ENCODE measurements at regions not wholly inside any gene's neighbourhood (a gene's known extent, or its start where the extent isn't known, plus 50 kb on each side); places are given as distances from the start of the nearest gene placed in this dataset.

GRCh38 chr2:126219081-126219480, 436.9 kb upstream of the GYPC start:
- Histone ChIP-seq H3K4me1 (ENCODE audit: control insufficient read depth in 2 of 2, insufficient read depth in 2 of 2, low read length in 2 of 2) (no peaks in the 10 kb centered on the region), H3K27ac (ENCODE audit: low read length in 2 of 2) (no peak overlapping the region), H3K4me2 (replicated peaks; ENCODE audit: low read depth, low read length, poor library complexity, severe bottlenecking) (no peak overlapping the region), H4K20me1 (ENCODE audit: control insufficient read depth, insufficient read depth, low read length, poor library complexity, severe bottlenecking) (no peaks in the 10 kb centered on the region), H3K9ac (ENCODE audit: low read length) (no peak overlapping the region), H3K9me3 (ENCODE audit: control extremely low read depth in 1 of 3, control insufficient read depth in 2 of 3, insufficient read depth in 1 of 3, low read length in 2 of 3) (peaks cover 0 to 5% (median 0%) of the 10 kb centered on the region in 3 donors), H3K27me3 (replicated peaks in 1 of 4; ENCODE audit: control extremely low read depth in 1 of 4, control insufficient read depth in 3 of 4, insufficient read depth in 4 of 4, low read length in 3 of 4) (no peaks in the 10 kb centered on the region), H3K79me2 (ENCODE audit: control insufficient read depth, insufficient read depth, low read length) (no peaks in the 10 kb centered on the region), H3K4me3 (ENCODE audit: control extremely low read depth in 1 of 5, extremely low read depth in 1 of 5, insufficient read depth in 1 of 5, low read depth in 2 of 5, low read length in 4 of 5) (no peak overlapping the region), H3K36me3 (replicated peaks in 1 of 2; ENCODE audit: control extremely low read depth in 1 of 2, control insufficient read depth in 1 of 2, extremely low read depth in 1 of 2, insufficient read depth in 2 of 2, low read length in 1 of 2) (no peaks in the 10 kb centered on the region), H2AFZ (ENCODE audit: insufficient read depth, low read depth, low read length, poor library complexity, severe bottlenecking) (no peak overlapping the region)
- ChIA-PET POLR2A (no interaction called here), CTCF (no interaction called here)
- Mint-ChIP-seq H3K9me3 (ENCODE audit: insufficient read depth) (no peaks in the 10 kb centered on the region), H3K27ac (no peak overlapping the region), H3K4me1 (no peaks in the 10 kb centered on the region), H3K27me3 (no peaks in the 10 kb centered on the region), H3K4me3 (no peak overlapping the region)
- no peak for ATAC-seq (ENCODE audit: low read depth)
- TF ChIP-seq EZH2 (IDR thresholded peaks at IDR 0.05; ENCODE audit: borderline replicate concordance, insufficient read depth, low read depth, low read length, poor library complexity, severe bottlenecking) (no peak), CTCF (IDR thresholded peaks at IDR 0.05) (no peak)
- 96% methylated on average over 3 of the region's 4 CpGs for WGBS (ENCODE audit: insufficient coverage)
- intact Hi-C loops (cut with micrococcal nuclease), result no loop called here
- DNase-seq, result no peak

GRCh38 chr2:126220331-126220730, 435.6 kb upstream of the GYPC start:
- intact Hi-C loops (cut with micrococcal nuclease), result no loop called here
- H3K4me1 ChIP-seq (ENCODE audit: control insufficient read depth in 2 of 2, insufficient read depth in 2 of 2, low read length in 2 of 2), result no peaks in the 10 kb centered on the region
- H3K4me2 ChIP-seq (replicated peaks; ENCODE audit: low read depth, low read length, poor library complexity, severe bottlenecking), result no peak overlapping the region
- POLR2A ChIA-PET, result no interaction called here
- no peak overlapping the region for H3K4me3 Mint-ChIP-seq
- no peak overlapping the region for H3K9ac ChIP-seq (ENCODE audit: low read length)
- DNase-seq, result no peak
- no peak for ATAC-seq (ENCODE audit: low read depth)
- H3K4me1 Mint-ChIP-seq, result no peaks in the 10 kb centered on the region
- H3K27me3 Mint-ChIP-seq, result no peaks in the 10 kb centered on the region
- H3K36me3 ChIP-seq (replicated peaks in 1 of 2; ENCODE audit: control extremely low read depth in 1 of 2, control insufficient read depth in 1 of 2, extremely low read depth in 1 of 2, insufficient read depth in 2 of 2, low read length in 1 of 2), result no peaks in the 10 kb centered on the region
- peaks cover 0 to 5% (median 0%) of the 10 kb centered on the region in 3 donors for H3K9me3 ChIP-seq (ENCODE audit: control extremely low read depth in 1 of 3, control insufficient read depth in 2 of 3, insufficient read depth in 1 of 3, low read length in 2 of 3)
- TF ChIP-seq CTCF (IDR thresholded peaks at IDR 0.05) (no peak), EZH2 (IDR thresholded peaks at IDR 0.05; ENCODE audit: borderline replicate concordance, insufficient read depth, low read depth, low read length, poor library complexity, severe bottlenecking) (no peak)
- H3K27ac ChIP-seq (ENCODE audit: low read length in 2 of 2), result no peak overlapping the region
- CTCF ChIA-PET, result interaction anchor here (0.7 kb wide), 1 partner anchor 147 kb away, joined by 3 read pairs; no protein-coding TSS in a partner anchor
- no peaks in the 10 kb centered on the region for H4K20me1 ChIP-seq (ENCODE audit: control insufficient read depth, insufficient read depth, low read length, poor library complexity, severe bottlenecking)
- H3K27ac Mint-ChIP-seq, result no peak overlapping the region
- no peaks in the 10 kb centered on the region for H3K9me3 Mint-ChIP-seq (ENCODE audit: insufficient read depth)
- no peak overlapping the region for H3K4me3 ChIP-seq (ENCODE audit: control extremely low read depth in 1 of 5, extremely low read depth in 1 of 5, insufficient read depth in 1 of 5, low read depth in 2 of 5, low read length in 4 of 5)
- 78% methylated on average over 6 of the region's 6 CpGs for WGBS (ENCODE audit: insufficient coverage)
- no peak overlapping the region for H2AFZ ChIP-seq (ENCODE audit: insufficient read depth, low read depth, low read length, poor library complexity, severe bottlenecking)
- no peaks in the 10 kb centered on the region for H3K27me3 ChIP-seq (replicated peaks in 1 of 4; ENCODE audit: control extremely low read depth in 1 of 4, control insufficient read depth in 3 of 4, insufficient read depth in 4 of 4, low read length in 3 of 4)
- no peaks in the 10 kb centered on the region for H3K79me2 ChIP-seq (ENCODE audit: control insufficient read depth, insufficient read depth, low read length)
